ENCODE measurements at regions not wholly inside any gene's neighbourhood (a gene's known extent, or its start where the extent isn't known, plus 50 kb on each side); places are given as distances from the start of the nearest gene placed in this dataset.

DNA sequence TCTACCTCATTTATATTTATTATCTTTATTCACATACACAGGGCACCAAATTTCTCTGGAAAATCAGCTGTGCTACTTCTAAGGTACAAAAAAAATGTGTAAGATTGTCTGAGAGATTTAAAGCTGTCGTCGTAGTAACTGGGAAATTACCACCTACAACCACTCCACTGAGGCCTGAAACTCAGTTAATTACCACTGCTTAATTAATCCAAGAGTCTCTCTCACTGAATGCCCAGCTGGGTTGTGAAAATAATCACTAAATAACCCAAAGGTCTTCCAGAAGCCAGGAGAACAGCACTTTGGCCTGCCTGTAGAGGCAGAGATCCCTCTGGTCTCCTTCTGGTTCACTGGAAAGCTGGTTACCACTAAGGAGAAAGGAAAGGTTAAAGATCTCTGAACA lies 207.2 kb upstream of the TMPO start:
- no peak for DNase-seq

DNA sequence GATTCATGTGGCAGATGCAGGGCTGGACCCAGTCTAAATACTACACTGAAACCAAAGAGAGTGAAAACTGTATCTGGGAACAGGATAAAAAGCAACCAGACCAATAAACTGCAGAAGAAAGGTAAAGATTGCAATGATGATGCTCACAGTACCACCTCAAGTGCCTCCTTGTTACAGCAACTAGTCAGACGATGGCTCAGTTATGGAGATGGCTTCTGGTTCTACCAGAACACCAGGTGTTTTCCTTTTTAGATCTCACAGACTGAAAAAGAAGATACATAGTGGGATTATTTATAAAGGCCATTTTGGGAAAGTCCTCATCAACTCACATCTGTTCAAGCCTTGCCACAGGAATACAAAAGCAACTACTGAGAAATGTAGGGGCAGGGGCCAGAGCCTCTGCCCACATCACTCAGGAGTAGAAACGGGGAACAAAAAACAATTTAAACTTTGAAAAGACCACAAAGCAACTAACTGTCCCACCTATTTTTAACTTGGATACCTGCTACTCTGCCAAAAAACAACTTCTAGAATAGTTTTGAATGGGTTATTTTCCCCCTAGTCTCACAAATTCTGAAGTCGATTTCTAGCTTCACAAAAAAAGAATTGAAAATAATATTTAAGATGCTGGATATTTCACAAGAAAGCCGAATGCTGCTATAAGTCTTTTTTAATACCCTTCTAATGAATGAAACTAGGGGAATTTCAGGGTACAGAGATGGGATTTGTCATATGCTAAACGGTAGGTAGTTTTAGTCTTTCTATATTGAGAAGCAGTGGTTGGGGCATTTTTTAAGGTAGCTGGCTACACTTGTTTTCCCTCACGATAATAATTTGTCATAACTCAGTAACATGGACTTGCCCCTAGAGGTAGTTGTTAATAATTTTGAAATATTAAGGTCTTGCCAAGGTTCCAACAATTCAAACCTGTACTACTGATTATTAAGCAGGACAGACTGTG lies 197.2 kb upstream of the TMPO start:
- DNase-seq, result no peak

DNA sequence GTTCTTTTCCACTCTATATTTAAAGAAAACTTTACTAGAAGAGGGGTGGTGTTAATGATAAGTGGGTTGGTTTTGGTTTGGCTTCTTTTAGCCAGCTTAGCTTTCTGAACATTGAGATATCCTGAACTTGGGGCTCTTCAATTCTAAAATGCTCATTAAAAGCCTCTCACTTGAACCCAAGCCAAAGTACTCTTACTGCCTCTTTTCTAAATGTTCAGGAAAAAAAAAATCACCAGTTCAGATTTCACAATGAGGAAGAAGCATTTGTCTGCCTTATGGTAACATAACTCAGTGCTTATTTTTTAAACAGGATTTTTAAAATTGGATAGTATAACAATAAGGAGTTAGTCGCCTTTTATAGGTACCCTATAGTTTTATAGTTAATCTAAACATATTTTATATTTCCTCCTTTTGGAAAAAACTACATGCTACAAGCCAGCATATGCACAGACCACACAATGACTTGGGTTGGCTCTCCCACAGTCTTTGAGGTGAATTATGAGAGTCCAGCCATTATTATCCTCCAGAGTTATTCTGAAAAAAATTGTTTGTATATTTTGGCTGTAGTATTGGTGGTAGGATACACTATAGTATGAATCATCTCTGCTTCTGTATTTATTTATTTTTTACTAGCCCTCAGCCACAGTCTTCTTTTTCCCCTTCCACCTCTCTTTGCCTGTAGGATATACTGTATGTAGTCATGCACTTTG lies 195.5 kb upstream of the TMPO start:
- DNase-seq, result no peak

DNA sequence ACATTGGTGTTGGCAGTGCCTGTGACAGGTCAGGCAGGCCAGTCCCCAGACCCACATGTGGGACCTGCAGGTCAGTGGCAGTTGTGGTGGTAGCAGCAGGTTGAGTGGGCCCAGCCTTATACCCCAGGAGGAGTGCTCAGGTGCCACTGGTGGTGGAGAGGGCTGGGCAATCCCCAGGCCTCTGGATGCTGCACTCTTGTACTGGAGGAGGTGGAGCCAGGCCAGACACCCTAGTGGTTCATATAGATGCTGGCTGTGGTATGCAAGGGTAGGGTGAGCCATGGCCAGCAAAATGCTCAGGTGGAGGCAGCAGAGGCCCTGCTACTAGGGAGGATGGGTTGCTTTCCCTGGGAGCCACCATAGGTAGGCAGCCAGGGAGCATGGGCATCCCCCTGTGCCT lies 190.4 kb upstream of the TMPO start:
- DNase-seq, result no peak

DNA sequence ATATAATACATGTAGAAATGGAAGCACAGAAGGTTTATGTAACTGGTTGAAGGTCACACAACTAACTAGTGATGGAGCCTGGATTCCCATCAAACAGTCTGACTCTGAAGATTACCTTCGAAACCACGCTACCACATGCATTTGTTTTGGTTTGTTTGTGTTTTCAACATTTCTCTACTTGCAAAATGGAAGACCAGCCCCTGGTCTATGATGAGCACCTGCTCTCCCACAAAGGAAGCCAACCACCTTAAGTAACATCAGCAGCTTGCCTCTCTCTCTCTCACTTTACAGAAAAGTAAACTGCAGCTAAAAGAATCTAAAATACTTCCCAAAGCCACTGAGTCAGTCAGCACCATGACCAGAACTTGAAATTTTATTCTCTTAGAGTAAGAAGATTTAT lies 186.9 kb upstream of the TMPO start:
- no peak for DNase-seq

DNA sequence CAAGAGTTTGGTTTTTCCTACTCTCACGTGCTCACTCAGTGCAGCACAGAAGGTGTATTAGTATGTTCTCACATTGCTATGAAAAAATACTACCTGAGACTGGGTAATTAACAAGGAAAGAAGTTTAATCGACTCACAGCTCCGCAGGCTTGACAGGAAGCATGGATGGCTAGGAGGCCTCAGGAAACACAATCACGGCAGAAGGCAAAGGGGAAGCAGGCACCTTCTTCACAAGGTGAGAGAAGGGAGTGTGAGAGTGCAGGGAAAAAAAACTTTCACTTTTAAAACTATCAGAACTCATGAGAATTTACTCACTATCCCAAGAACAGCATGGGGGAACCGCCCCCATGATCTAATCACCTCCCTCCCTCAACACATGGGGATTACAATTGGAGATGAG lies 185.8 kb upstream of the TMPO start:
- DNase-seq, result no peak

DNA sequence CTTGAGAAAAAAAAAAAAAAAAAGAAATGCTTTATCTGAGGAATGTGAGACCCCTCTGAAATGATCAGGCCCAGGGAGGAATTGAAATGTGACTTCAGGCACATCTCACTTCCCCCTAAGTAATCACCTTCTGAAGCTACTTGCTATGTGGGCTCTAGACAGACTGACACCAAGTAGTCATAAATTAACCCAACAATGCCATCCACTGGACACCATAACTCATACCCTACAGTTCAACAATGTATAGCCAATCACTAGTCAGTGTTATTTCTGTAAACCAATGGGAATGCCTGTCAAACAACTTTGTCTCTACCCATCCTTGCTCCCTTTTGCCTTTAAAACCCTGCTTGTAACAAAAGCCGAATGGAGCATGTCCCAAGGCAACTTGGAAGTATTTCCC lies 182.7 kb upstream of the TMPO start:
- DNase-seq, result no peak

DNA sequence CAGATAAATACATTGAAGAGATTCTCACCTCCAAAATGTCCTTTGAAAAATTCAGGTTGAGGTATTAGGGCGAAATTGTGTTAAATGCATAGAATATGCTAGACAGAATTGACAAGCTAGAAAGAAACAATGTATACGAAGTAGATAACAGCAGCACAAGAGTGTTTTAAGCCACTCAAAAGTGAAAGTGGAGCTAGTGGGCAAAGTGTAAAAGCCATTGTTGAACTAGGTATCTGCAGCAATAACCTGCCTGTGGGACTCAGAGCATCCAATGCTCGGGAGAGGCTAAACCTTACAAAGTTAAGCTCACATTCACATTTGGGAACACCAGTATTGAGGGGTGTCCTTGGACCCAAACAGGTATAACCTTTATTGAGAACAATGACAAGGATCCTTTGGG lies 180.6 kb upstream of the TMPO start:
- no peak for DNase-seq

DNA sequence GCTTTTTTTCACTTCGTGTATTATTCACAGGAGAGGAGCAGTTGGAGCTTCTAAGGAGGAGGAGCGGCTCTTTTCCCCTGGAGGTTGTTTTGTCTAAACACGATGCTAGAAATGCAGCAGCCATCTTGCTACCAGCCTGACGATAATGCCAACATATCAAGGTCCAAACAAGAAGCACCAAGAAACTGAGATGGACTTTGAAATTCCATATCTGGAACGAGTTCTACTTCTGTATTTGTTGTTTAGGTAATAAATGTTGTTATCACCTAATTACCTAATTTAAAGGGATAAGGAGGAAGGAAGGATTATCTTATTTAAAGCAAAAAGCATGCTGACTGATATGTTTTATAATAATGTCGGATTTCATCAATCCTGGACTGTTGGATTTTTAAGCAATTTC lies 174.4 kb upstream of the TMPO start:
- no peak for DNase-seq

DNA sequence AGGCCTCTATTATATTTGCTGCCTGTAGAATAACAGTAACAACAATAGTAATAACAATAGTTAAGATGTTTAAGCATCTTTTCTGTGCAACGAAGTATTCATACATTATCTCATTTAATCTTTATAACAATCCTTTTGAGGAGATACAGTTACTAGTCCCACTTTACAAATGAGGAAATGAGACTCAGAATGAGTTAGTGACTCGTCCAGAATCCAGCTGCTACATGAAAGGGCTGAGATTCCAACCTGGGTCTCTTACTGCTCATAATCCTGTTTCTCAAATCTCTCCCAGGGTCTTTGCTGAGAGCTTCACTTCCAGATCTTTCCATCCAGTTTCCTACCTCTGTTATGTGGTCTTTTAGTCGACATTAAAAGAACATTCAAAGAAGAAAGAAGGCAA lies 173.7 kb upstream of the TMPO start:
- DNase-seq, result no peak

DNA sequence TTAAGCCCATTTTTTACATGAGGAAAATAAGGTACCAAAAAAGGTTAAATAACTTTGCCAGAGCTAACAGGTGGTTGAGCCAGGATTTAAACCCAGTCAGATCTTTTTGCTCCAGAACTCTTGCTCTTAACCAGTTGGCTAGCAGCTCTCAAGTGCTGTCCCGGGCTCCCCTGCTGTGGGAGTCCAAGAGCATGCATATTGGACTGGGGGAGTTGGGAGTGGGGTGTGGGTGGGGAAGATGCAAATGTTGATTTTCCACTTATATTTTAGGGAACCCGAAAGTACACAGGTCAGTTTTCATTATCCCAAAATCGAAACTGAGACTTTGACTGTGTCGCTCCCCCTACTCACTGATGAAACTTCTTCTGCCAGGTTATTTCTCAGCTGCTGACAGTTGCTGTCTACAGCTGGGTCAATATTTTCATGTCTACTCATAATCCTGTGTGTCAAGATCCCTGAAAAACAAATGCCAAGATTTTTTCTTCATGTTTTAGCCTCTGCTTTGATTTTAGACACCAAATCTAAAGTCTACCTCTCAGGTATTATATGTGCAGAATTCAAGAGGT lies 172.3 kb upstream of the TMPO start:
- DNase-seq, result no peak

DNA sequence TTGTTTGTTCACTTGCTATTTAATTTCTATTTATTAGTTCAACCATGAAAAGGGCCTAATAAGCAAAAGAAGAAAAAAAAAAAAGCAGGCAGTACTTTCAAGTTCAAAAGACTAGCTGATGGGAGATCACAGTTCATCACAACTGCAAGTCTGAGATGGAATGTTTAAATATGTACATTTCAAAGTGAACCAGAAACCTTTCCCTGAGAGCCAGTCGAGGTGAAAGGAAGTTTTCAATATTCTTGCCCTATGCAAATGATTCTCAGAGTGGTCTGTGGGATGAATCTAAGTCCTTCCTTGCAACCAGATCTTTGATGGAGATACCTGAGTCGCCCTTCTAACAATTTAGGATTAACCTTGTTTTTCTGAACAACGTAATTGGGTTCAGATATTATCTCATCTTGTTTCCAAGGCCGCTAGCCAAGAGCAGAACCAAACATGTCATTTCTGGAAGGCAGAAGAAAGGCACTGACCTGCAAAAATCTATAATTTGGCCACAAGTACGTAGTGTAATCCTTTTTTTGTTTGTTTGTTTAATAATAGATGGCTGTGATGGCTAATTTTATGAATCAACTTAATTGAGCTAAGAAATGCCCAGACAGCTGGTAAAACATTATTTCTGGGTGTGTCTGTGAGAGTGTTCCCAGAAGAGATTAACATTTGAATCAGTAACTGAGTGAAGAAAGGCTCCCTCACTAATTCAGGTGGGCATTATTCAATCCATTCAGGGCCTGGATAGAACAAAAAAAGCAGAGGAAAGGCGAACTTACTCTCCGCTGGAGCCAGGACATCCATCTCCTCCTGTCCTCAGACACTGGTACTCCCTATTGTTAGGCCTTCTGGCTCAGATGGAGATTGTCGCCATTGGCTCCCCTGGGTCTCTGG lies 171.1 kb upstream of the TMPO start:
- DNase-seq, result no peak

DNA sequence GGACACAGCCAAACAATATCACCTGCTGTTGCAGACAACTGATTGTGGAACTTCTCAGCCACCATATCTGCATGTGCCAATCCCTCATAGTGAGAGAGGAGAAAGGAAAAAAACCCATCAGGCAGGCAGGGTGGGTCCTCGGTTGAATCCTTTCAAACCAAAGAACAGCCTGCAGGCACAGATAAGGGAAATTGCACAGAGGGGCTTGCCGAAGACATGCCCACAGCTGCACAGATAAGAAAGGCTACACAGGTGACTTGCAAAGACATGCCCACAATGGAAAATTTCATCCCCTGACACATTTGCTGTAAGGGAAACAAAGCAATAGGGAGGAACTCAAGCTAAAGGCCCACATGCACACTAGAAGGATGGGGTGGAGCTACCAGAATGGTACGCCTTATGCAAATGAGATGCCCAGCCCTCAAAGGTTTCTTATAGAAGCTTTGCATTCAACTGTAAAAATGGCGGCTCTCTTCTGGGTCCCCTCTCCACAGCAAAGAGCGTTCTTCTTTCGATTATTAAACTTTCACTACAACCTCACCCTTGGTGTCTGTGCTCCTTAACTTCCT lies 170.0 kb upstream of the TMPO start:
- DNase-seq, result no peak

DNA sequence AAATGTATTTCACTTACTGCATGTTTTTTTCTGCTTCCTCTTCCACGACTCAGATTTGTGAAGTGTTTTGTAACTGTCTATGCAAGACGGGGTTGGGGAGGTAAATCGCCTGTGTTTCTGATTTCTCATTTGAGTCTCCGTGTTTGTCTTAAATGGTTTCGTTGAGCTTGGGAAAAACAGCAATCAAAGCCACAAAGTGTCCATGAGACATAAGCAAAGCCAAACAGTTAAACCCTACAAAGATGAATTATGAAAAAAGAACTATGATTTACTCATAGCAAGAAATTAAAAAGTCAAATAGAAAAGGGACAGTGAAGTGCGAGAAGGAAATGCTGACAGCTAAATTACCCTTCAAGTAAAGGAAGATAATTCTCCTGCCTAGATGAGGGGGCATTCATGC lies 164.3 kb upstream of the TMPO start:
- no peak for DNase-seq

DNA sequence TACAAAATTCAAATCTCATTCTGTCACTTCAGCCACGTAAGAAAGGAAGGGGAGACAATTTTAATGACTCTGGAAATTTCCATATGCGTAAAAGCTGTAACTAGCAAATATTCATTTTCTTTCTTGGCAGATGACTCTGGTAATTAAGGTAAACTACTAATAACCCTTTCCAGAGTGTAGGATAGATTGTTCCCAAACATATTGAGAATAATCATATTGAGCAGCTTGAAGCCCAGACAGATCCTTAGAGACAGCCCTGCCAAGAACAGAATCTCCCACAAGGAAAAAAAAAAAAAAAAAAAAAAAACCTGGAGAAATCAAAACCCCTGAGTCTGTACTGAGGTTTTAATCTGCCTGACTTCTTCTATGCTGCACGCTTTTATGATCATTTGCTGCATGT lies 163.6 kb upstream of the TMPO start:
- no peak for DNase-seq

DNA sequence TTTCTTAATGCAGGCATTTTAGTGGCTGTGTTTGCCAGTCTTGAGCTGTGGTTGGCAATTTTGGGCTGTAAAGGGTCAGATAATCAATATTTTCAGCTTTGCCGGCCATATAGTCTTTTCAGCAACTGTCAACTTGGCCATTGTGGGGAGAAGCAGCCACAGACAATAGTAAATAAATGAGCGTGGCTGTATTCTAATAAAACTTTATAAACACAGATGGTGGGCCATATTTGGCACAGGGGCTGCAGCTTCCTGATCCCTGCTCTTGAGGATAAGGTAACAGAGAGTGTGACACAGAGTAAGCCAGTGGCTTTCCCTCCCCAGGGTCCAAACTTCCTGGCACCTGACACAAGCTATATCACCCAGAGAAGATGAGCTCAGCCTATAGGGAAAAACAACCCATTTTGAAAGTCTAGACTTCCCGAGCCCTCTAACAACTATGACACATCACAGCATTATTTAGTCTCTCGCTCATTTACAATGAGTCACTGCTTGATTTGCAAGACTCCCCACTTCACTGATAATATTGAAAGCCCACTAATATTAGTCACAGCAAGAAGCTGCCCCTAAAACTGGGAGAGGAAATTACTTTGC lies 163.1 kb upstream of the TMPO start:
- DNase-seq, result no peak

DNA sequence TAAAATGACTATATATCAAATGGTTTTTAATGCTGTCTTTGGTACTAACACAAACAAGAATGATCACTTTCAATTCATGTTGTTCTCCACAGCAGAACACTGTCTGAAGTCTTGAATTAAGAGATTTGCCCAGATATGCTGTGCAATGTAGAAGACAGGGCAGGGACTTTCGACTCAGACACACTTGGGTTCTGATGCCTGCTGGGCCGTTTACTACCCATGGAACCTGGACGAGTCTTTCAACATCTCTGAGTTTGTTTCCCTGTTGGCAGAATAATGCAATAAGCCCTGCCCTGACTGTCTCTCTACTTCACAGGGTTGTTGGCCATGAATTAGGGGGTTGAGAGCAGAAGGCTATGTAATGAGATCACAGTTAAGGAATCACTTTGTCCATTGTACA lies 162.6 kb upstream of the TMPO start:
- no peak for DNase-seq

DNA sequence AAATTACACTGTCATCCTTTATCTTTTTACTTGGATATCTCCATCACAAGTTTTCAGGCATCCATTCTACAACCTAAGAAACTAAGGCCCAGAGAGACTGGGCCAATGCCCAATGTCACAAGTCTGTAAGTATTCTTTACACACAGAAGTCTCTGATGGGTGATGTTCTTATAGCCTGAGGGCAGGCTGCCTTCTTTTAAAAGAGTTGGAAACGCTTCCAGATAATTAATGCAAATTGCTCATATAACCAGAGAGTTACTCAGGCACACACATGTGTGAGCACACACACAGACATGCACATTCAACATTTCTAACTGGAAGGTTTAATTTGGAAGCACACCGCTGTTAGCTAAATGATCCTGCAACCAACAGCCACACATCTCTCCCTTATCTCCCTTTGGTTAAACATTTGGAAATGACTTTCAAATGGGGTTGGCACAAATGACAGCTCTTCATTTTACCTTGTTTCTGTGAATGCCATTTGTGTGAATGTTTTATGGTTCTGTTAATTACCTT lies 160.8 kb upstream of the TMPO start:
- DNase-seq, result no peak

DNA sequence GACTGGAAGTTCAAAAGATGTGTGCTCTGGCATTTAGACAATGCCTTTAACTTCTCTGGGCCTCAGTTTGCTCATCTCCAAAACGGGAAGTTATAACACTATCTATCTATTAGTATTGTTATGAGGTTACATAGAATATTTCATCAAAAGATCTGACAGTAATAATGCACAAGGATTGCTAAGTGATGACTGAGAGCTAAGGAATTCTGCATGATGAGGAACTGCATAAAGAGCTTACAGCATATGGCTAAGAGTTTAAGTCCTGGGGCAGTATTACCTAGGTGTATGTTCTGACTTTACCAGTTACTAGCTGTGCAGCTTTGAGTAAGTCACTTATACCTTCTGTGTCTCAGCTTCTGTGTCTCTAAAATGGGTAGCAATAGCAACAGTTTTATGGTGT lies 160.1 kb upstream of the TMPO start:
- DNase-seq, result no peak

DNA sequence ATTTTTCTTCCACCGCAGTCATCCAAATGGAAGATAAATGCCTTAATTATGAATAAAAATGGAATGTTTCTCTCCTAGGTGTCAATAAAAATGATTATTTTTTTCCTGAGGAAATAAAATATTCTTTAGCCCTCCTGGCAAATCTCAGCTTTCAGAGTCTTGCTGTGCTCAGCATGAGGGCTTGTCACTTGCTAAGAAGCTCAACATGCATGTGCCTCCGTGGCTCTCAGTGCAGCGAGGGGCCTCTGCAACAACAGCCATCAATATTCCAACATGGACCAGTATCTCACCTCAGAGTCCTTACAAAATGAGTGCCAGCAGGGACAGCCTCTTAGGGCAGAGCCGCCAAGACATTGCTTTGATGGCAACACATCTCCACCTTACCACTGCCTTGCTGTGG lies 159.5 kb upstream of the TMPO start:
- DNase-seq, result no peak

DNA sequence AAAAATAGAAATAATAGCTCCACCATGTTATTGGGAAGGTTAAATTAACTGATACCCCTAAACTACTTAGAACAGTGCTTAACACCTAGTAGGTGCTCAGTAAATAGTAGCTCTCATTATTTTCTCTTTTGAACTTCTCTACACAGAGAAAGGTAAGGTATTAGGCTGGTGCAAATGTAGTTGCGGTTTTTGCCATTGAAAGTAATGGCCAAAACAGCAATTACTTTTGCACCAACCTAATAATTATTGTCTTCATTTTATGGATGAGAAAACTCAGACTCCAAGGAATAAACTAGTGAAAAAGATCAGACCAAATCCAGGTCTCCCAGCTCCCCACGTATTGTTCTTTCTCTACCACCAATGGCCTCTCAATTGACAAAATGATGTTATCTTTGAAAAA lies 157.2 kb upstream of the TMPO start:
- DNase-seq, result no peak

DNA sequence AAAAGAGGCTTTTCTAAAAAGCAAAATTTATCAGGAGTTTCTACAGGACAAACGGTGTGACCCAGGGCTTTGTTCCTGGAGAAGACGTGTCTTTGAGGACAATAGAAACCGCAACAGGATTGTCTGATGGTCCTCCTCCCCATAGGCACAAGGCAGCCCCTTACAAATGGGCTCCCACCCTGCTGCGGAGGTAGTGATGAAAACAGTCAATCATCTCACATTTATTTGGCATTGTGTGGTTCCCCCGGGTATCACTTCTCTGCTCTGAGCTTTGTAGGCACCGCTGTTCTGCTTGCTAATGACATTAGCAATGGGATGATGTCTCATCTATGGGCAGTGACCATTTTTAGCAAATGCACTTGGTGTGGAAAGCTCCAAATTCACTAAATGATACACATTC lies 155.5 kb upstream of the TMPO start:
- DNase-seq, result no peak
